HG03354 (cell line): ENCODE measurements at regions not wholly inside any gene's neighbourhood (a gene's known extent, or its start where the extent isn't known, plus 50 kb on each side); places are given as distances from the start of the nearest gene placed in this dataset.
"Not testable (repeated sequence)": the region's sequence is repeated elsewhere in the genome, so short reads cannot be mapped to it uniquely, and the experiment has no call there.

ENCODE experiments used
- ATAC-seq: cut with Tn5 transposase; IDR thresholded peaks from one replicate; pipeline ENCODE4 v1.9.1; 2021; ENCODE audit warnings: mild to moderate bottlenecking; ENCODE audit not compliant: unreplicated experiment, poor library complexity, severe bottlenecking

GRCh38 chr4:114389070-114389685, 209.4 kb upstream of the UGT8 start:
- ATAC-seq, result no peak

GRCh38 chr4:114393295-114394038, 205.1 kb upstream of the UGT8 start:
- no peak for ATAC-seq

- no peak for ATAC-seq
Measured at GRCh38 chr4:114396808-114397207, 201.8 kb upstream of the UGT8 start.

GRCh38 chr4:114398410-114398809, 200.2 kb upstream of the UGT8 start:
- no peak for ATAC-seq

GRCh38 chr4:114399105-114399504, 199.5 kb upstream of the UGT8 start:
- no peak for ATAC-seq

- no peak for ATAC-seq
Measured at GRCh38 chr4:114400531-114400930, 198.1 kb upstream of the UGT8 start.

GRCh38 chr4:114401483-114401882, 197.1 kb upstream of the UGT8 start:
- no peak for ATAC-seq

- no peak for ATAC-seq
Measured at GRCh38 chr4:114417214-114417613, 181.4 kb upstream of the UGT8 start.

GRCh38 chr4:114420069-114420468, 178.5 kb upstream of the UGT8 start:
- ATAC-seq, result no peak

- peak; percentile 97 for ATAC-seq
Measured at GRCh38 chr4:114423582-114423981, 175.0 kb upstream of the UGT8 start.

GRCh38 chr4:114435116-114435515, 163.5 kb upstream of the UGT8 start:
- ATAC-seq, result no peak

GRCh38 chr4:114442856-114443255, 155.8 kb upstream of the UGT8 start:
- no peak for ATAC-seq

- ATAC-seq, result no peak
Measured at GRCh38 chr4:114444211-114444610, 154.4 kb upstream of the UGT8 start.

- ATAC-seq, result not testable (repeated sequence)
Measured at GRCh38 chr4:114447963-114448516, 150.6 kb upstream of the UGT8 start.

GRCh38 chr4:114458728-114459127, 139.9 kb upstream of the UGT8 start:
- no peak for ATAC-seq

GRCh38 chr4:114464726-114465272, 133.8 kb upstream of the UGT8 start:
- no peak for ATAC-seq

- no peak for ATAC-seq
Measured at GRCh38 chr4:114465766-114466165, 132.8 kb upstream of the UGT8 start.

GRCh38 chr4:114466299-114466698, 132.3 kb upstream of the UGT8 start:
- ATAC-seq, result no peak

- no peak for ATAC-seq
Measured at GRCh38 chr4:114472269-114473032, 126.2 kb upstream of the UGT8 start.

- ATAC-seq, result no peak
Measured at GRCh38 chr4:114474188-114474800, 124.3 kb upstream of the UGT8 start.
